Skeletal muscle satellite cell (primary cell): ENCODE measurements at regions not wholly inside any gene's neighbourhood (a gene's known extent, or its start where the extent isn't known, plus 50 kb on each side); places are given as distances from the start of the nearest gene placed in this dataset.

Experiments
- H3K27me3 ChIP-seq: 2 replicates; pipeline ENCODE4 v1.7.0; 2013; ENCODE audit warnings: low read length; ENCODE audit not compliant: control insufficient read depth, insufficient read depth
- H3K36me3 ChIP-seq: 2 replicates; pipeline ENCODE4 v1.7.0; 2013; ENCODE audit warnings: mild to moderate bottlenecking, control low read depth, low read length; ENCODE audit not compliant: insufficient read depth
- H3K4me1 ChIP-seq: 2 replicates; pipeline ENCODE4 v1.7.0; 2013; ENCODE audit warnings: low read length; ENCODE audit not compliant: control insufficient read depth, insufficient read depth
- H3K4me2 ChIP-seq: 2 replicates; pipeline ENCODE4 v1.7.0; 2013; ENCODE audit warnings: mild to moderate bottlenecking, low read length
- H3K4me3 ChIP-seq: 2 replicates; pipeline ENCODE4 v1.7.0; 2013; ENCODE audit warnings: low read length
- H3K9ac ChIP-seq: 2 replicates; pipeline ENCODE4 v1.7.0; 2013; ENCODE audit warnings: mild to moderate bottlenecking, low read depth, low read length, moderate library complexity
- H3K9me3 ChIP-seq: replicated peaks from 2 replicates; pipeline ENCODE4 v1.7.0; 2013; ENCODE audit warnings: mild to moderate bottlenecking, control low read depth, low read length

GRCh38 chr21:14753069-14753465 is 207.0 kb upstream of the SAMSN1 start:
- Histone ChIP-seq H3K4me1 (no peaks in the 10 kb centered on the region), H3K27me3 (peaks cover 2% of the 10 kb centered on the region), H3K9me3 (no peaks in the 10 kb centered on the region), H3K36me3 (no peaks in the 10 kb centered on the region), H3K4me3 (no peak overlapping the region), H3K4me2 (no peak overlapping the region), H3K9ac (no peak overlapping the region)

- Histone ChIP-seq H3K36me3 (no peaks in the 10 kb centered on the region), H3K4me3 (no peak overlapping the region), H3K27me3 (peaks cover 2% of the 10 kb centered on the region), H3K9me3 (no peaks in the 10 kb centered on the region), H3K4me1 (no peaks in the 10 kb centered on the region), H3K9ac (no peak overlapping the region), H3K4me2 (no peak overlapping the region)
These were observed 206.3 kb upstream of the SAMSN1 start for GRCh38 chr21:14752345-14752909.

- H3K4me2 ChIP-seq: no peak overlapping the region
These were observed 205.7 kb upstream of the SAMSN1 start for GRCh38 chr21:14751602-14752344.

GRCh38 chr21:14751011-14751410 is 204.9 kb upstream of the SAMSN1 start:
- no peak overlapping the region for H3K9ac ChIP-seq
- peaks cover 2% of the 10 kb centered on the region for H3K27me3 ChIP-seq
- no peaks in the 10 kb centered on the region for H3K4me1 ChIP-seq
- no peaks in the 10 kb centered on the region for H3K36me3 ChIP-seq
- H3K4me3 ChIP-seq: no peak overlapping the region
- H3K4me2 ChIP-seq: no peak overlapping the region
- no peaks in the 10 kb centered on the region for H3K9me3 ChIP-seq

More at GRCh38 chr21:14751602-14752344, 205.7 kb upstream of the SAMSN1 start:
- Histone ChIP-seq H3K27me3 (peaks cover 2% of the 10 kb centered on the region), H3K9ac (no peak overlapping the region), H3K4me3 (no peak overlapping the region), H3K36me3 (no peaks in the 10 kb centered on the region), H3K4me1 (no peaks in the 10 kb centered on the region), H3K9me3 (no peaks in the 10 kb centered on the region)

GRCh38 chr21:14750041-14750440 is 203.9 kb upstream of the SAMSN1 start:
- no peak overlapping the region for H3K4me3 ChIP-seq
- H3K9ac ChIP-seq: no peak overlapping the region
- peaks cover 2% of the 10 kb centered on the region for H3K27me3 ChIP-seq
- no peaks in the 10 kb centered on the region for H3K9me3 ChIP-seq
- H3K4me1 ChIP-seq: no peaks in the 10 kb centered on the region
- H3K36me3 ChIP-seq: no peaks in the 10 kb centered on the region
- H3K4me2 ChIP-seq: no peak overlapping the region

GRCh38 chr21:14748662-14749061 is 202.5 kb upstream of the SAMSN1 start:
- peaks cover 2% of the 10 kb centered on the region for H3K27me3 ChIP-seq
- H3K4me2 ChIP-seq: no peak overlapping the region
- H3K9me3 ChIP-seq: no peaks in the 10 kb centered on the region

GRCh38 chr21:14744368-14744767 is 198.3 kb upstream of the SAMSN1 start:
- no peaks in the 10 kb centered on the region for H3K36me3 ChIP-seq
- no peaks in the 10 kb centered on the region for H3K27me3 ChIP-seq
- no peak overlapping the region for H3K4me2 ChIP-seq
- H3K9ac ChIP-seq: no peak overlapping the region
- no peak overlapping the region for H3K4me3 ChIP-seq
- no peaks in the 10 kb centered on the region for H3K9me3 ChIP-seq
- H3K4me1 ChIP-seq: no peaks in the 10 kb centered on the region

More at GRCh38 chr21:14748662-14749061, 202.5 kb upstream of the SAMSN1 start:
- no peaks in the 10 kb centered on the region for H3K4me1 ChIP-seq
- H3K36me3 ChIP-seq: no peaks in the 10 kb centered on the region
- no peak overlapping the region for H3K9ac ChIP-seq
- no peak overlapping the region for H3K4me3 ChIP-seq

- Histone ChIP-seq H3K4me2 (no peak overlapping the region), H3K9me3 (no peaks in the 10 kb centered on the region), H3K4me1 (no peaks in the 10 kb centered on the region)
These were observed 196.0 kb upstream of the SAMSN1 start for GRCh38 chr21:14742119-14742518.

GRCh38 chr21:14741256-14741655 is 195.1 kb upstream of the SAMSN1 start:
- Histone ChIP-seq H3K9ac (no peak overlapping the region), H3K36me3 (no peaks in the 10 kb centered on the region), H3K4me3 (no peak overlapping the region), H3K4me2 (no peak overlapping the region), H3K4me1 (no peaks in the 10 kb centered on the region), H3K27me3 (no peaks in the 10 kb centered on the region), H3K9me3 (no peaks in the 10 kb centered on the region)

More at GRCh38 chr21:14742119-14742518, 196.0 kb upstream of the SAMSN1 start:
- no peaks in the 10 kb centered on the region for H3K27me3 ChIP-seq
- H3K4me3 ChIP-seq: no peak overlapping the region
- H3K36me3 ChIP-seq: no peaks in the 10 kb centered on the region
- H3K9ac ChIP-seq: no peak overlapping the region

GRCh38 chr21:14740692-14741091 is 194.6 kb upstream of the SAMSN1 start:
- no peaks in the 10 kb centered on the region for H3K9me3 ChIP-seq
- H3K36me3 ChIP-seq: no peaks in the 10 kb centered on the region
- H3K4me3 ChIP-seq: no peak overlapping the region
- no peaks in the 10 kb centered on the region for H3K27me3 ChIP-seq
- no peak overlapping the region for H3K9ac ChIP-seq
- H3K4me1 ChIP-seq: no peaks in the 10 kb centered on the region
- H3K4me2 ChIP-seq: no peak overlapping the region

- no peak overlapping the region for H3K4me3 ChIP-seq
- H3K9me3 ChIP-seq: no peaks in the 10 kb centered on the region
- no peaks in the 10 kb centered on the region for H3K4me1 ChIP-seq
- H3K9ac ChIP-seq: no peak overlapping the region
- no peaks in the 10 kb centered on the region for H3K36me3 ChIP-seq
- no peak overlapping the region for H3K4me2 ChIP-seq
- H3K27me3 ChIP-seq: no peaks in the 10 kb centered on the region
These were observed 194.0 kb upstream of the SAMSN1 start for GRCh38 chr21:14740116-14740515.

- H3K36me3 ChIP-seq: no peaks in the 10 kb centered on the region
- no peaks in the 10 kb centered on the region for H3K9me3 ChIP-seq
- no peak overlapping the region for H3K4me3 ChIP-seq
- H3K4me1 ChIP-seq: no peaks in the 10 kb centered on the region
- H3K4me2 ChIP-seq: no peak overlapping the region
- H3K9ac ChIP-seq: no peak overlapping the region
- H3K27me3 ChIP-seq: no peaks in the 10 kb centered on the region
These were observed 193.5 kb upstream of the SAMSN1 start for GRCh38 chr21:14739590-14739989.
